Esophagus muscularis mucosa (tissue), 4 donors: ENCODE measurements at regions not wholly inside any gene's neighbourhood (a gene's known extent, or its start where the extent isn't known, plus 50 kb on each side); places are given as distances from the start of the nearest gene placed in this dataset.

Experiments
- DNase-seq: peaks from one replicate; pipeline ENCODE4 v3.0.0-alpha.2; 2017; ENCODE audit errors: extremely low spot score
- H3K27ac ChIP-seq, 4 donors: fragments of 200-600 bp; sonication (generic); replicated peaks in 1 of 4; 1 replicate in 3 of 4; 2 replicates in 1 of 4; pipeline ENCODE4 v1.5.1; 2016 to 2019; ENCODE audit warnings: mild to moderate bottlenecking in 1 of 4
- H3K27me3 ChIP-seq, 4 donors: fragments of 200-600 bp; sonication (generic); one replicate each; pipeline versions ENCODE4 v1.5.1 to v1.6.0; 2016 to 2019
- H3K36me3 ChIP-seq, 4 donors: fragments of 200-600 bp; sonication (generic); one replicate each; pipeline ENCODE4 v1.5.1; 2016 to 2019
- H3K4me1 ChIP-seq, 4 donors: fragments of 200-600 bp; sonication (generic); one replicate each; pipeline ENCODE4 v1.5.1; 2016 to 2019
- H3K4me3 ChIP-seq, 4 donors: fragments of 200-600 bp; sonication (generic); 1 replicate in 2 of 4; 2 replicates in 2 of 4; pipeline ENCODE4 v1.5.1; 2016 to 2019; ENCODE audit warnings: mild to moderate bottlenecking in 4 of 4, moderate library complexity in 1 of 4
- H3K9me3 ChIP-seq, 4 donors: fragments of 200-600 bp; sonication (generic); 1 replicate in 3 of 4; 2 replicates in 1 of 4; pipeline ENCODE4 v1.5.1; 2016 to 2019
- EP300 ChIP-seq: sonication (generic); formaldehyde crosslinking; IDR thresholded peaks from one replicate; pipeline ENCODE4 v1.6.1; 2017; ENCODE audit warnings: antibody characterized with exemption
- POLR2A ChIP-seq: fragments of 450-650 bp; IDR thresholded peaks from one replicate; pipeline ENCODE4 v1.6.1; 2017; ENCODE audit warnings: antibody characterized with exemption, moderate library complexity, mild to moderate bottlenecking, low read depth
- POLR2AphosphoS5 ChIP-seq, 2 donors: sonication (generic); formaldehyde crosslinking; IDR thresholded peaks; one replicate each; pipeline ENCODE4 v1.6.1; 2017; ENCODE audit warnings: antibody characterized with exemption in 2 of 2
- WGBS: methylation state at CpG from one replicate; pipeline ENCODE4 v1.1.5; 2018; 5-methylcytosine and 5-hydroxymethylcytosine counted together
- intact Hi-C: fragments of 100-400 bp; cut with DNase I; formaldehyde crosslinking; loops from one replicate; pipeline ENCODE4 v1.15.1; 2023
- TF ChIP-seq, protein P1 (sequence below), 3 experiments: fragments of 200-600 bp in 2 of 3; fragments of 450-650 bp in 1 of 3; sonication (generic) in 2 of 3; IDR thresholded peaks; one replicate each; pipeline ENCODE4 v1.5.1; 2017 to 2019; ENCODE audit warnings: antibody characterized with exemption in 3 of 3, mild to moderate bottlenecking in 2 of 3, moderate library complexity in 1 of 3

DNA sequence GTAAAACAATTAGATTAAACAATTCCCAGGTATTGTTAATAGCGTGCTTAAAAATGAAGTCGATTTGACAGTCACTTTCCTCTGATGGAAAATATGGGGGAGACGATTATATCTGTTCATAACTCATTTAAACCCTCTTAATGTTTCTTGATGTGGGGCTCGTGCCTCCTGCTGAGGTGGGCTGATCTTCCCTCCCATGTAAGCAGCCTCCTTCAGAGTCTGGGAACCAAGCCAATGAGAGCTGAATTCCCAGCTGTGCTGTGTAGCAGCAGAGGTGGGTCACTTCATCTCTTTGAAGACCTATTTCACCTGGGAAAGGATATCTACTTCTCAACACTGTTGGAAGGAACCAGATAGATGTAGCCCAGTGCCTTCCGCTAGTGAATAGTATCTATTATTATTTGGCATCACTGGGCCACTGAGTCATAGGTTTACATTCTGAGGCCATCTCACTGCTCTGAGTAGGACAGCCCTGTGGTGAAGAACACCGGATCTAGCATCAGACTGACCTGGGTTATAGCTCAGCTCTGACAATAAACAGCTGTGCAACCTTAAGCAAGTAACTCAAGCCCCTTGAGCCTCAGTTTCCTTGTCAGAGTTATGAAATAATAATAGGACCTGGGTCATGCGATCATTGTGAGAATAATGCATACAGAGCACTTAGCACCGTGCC lies 85.3 kb upstream of the C16orf82 start:
- no peaks in the 10 kb centered on the region for H3K4me1 ChIP-seq
- H3K9me3 ChIP-seq, result no peaks in the 10 kb centered on the region
- no peak overlapping the region for H3K27ac ChIP-seq
- no peak for DNase-seq
- H3K27me3 ChIP-seq, result peaks cover 0 to 10% (median 0%) of the 10 kb centered on the region in 4 donors
- intact Hi-C loops, result no loop called here
- H3K4me3 ChIP-seq, result no peak overlapping the region
- TF ChIP-seq, protein P1, sequence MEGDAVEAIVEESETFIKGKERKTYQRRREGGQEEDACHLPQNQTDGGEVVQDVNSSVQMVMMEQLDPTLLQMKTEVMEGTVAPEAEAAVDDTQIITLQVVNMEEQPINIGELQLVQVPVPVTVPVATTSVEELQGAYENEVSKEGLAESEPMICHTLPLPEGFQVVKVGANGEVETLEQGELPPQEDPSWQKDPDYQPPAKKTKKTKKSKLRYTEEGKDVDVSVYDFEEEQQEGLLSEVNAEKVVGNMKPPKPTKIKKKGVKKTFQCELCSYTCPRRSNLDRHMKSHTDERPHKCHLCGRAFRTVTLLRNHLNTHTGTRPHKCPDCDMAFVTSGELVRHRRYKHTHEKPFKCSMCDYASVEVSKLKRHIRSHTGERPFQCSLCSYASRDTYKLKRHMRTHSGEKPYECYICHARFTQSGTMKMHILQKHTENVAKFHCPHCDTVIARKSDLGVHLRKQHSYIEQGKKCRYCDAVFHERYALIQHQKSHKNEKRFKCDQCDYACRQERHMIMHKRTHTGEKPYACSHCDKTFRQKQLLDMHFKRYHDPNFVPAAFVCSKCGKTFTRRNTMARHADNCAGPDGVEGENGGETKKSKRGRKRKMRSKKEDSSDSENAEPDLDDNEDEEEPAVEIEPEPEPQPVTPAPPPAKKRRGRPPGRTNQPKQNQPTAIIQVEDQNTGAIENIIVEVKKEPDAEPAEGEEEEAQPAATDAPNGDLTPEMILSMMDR (IDR thresholded peaks at IDR 0.05), result no peak
- no peak for TF ChIP-seq EP300
- TF ChIP-seq POLR2A, result no peak
- no peak for TF ChIP-seq POLR2AphosphoS5 (IDR thresholded peaks at IDR 0.05)
- WGBS, result 43% methylated on average over 8 of the region's 8 CpGs
- H3K36me3 ChIP-seq, result no peaks in the 10 kb centered on the region

DNA sequence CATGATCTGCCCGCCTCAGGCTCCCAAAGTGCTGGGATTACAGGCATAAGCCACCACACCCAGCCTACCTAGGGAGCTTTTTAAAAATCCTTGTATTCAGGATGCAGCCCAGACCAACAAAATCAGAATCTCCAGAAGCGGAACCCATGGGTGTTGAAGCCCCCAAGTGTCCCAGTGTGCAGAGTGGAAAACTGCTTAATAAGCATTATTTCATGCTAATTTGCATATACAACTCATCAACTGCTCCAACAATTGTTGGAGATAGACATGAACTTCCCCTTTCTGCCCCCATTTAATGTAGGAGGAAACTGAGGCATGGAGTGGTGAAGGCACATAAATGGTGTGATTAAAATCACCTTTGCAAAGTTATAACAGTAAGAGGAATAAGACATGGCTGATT lies 84.3 kb upstream of the C16orf82 start:
- H3K4me1 ChIP-seq, result no peaks in the 10 kb centered on the region
- peaks cover 0 to 10% (median 0%) of the 10 kb centered on the region in 4 donors for H3K27me3 ChIP-seq
- H3K9me3 ChIP-seq, result no peaks in the 10 kb centered on the region
- DNase-seq, result no peak
- H3K27ac ChIP-seq, result no peak overlapping the region
- 89% methylated on average over 2 of the region's 2 CpGs for WGBS
- H3K36me3 ChIP-seq, result no peaks in the 10 kb centered on the region
- intact Hi-C loops, result no loop called here
- H3K4me3 ChIP-seq, result no peak overlapping the region
- no peak for TF ChIP-seq POLR2AphosphoS5 (IDR thresholded peaks at IDR 0.05)
- TF ChIP-seq, protein P1 (IDR thresholded peaks at IDR 0.05), result no peak
- TF ChIP-seq EP300, result no peak
- no peak for TF ChIP-seq POLR2A

DNA sequence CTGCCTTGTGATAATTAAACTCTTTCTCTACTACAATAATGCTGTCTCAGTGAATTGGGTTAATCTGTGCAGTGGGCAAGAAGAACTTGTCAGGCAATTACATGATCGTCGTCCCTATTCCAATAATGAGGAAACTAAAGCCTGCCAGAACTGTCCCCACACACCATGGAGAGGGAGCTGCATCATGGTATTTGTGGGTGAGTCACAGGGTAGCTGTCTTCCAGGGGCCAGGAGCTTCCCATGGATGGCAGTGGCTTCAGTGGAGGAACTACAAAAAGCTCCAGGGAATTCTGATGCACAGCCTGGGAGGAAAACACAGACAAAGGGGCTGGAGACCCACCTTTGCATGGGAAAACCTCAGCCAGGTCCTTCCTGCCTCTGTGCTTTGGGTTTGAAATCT lies 83.3 kb upstream of the C16orf82 start:
- no peak for DNase-seq
- H3K36me3 ChIP-seq, result no peaks in the 10 kb centered on the region
- H3K4me3 ChIP-seq, result no peak overlapping the region
- H3K4me1 ChIP-seq, result no peaks in the 10 kb centered on the region
- TF ChIP-seq POLR2A (no peak), POLR2AphosphoS5 (IDR thresholded peaks at IDR 0.05) (no peak), EP300 (no peak)
- TF ChIP-seq, protein P1 (IDR thresholded peaks at IDR 0.05), result no peak
- H3K27ac ChIP-seq, result no peak overlapping the region
- 79% methylated on average over 2 of the region's 2 CpGs for WGBS
- peaks cover 0 to 10% (median 0%) of the 10 kb centered on the region in 4 donors for H3K27me3 ChIP-seq
- no peaks in the 10 kb centered on the region for H3K9me3 ChIP-seq
- intact Hi-C loops, result no loop called here

- Histone ChIP-seq H3K4me3 (no peak overlapping the region), H3K4me1 (no peaks in the 10 kb centered on the region), H3K36me3 (no peaks in the 10 kb centered on the region), H3K27me3 (no peaks in the 10 kb centered on the region), H3K27ac (no peak overlapping the region), H3K9me3 (no peaks in the 10 kb centered on the region)
- intact Hi-C loops, result no loop called here
- WGBS, result 66% methylated on average over 17 of the region's 17 CpGs
- DNase-seq, result no peak
- TF ChIP-seq EP300, result no peak
- TF ChIP-seq, protein P1 (IDR thresholded peaks at IDR 0.05), result no peak
- no peak for TF ChIP-seq POLR2A
- TF ChIP-seq POLR2AphosphoS5 (IDR thresholded peaks at IDR 0.05), result no peak
Measured at GRCh38 chr16:26985100-26986065, 81.3 kb upstream of the C16orf82 start.
